Stimulated activated CD8-positive, alpha-beta memory T cell treated with anti-CD3 and anti-CD28 coated beads, Interleukin-12 subunit alpha, Interleukin-12 subunit beta, amount 100 ng/mL, for 24 hours (primary cell): ENCODE measurements at regions not wholly inside any gene's neighbourhood (a gene's known extent, or its start where the extent isn't known, plus 50 kb on each side); places are given as distances from the start of the nearest gene placed in this dataset.

Source experiments
- DNase-seq: peaks from one replicate; pipeline ENCODE4 v3.0.0-alpha.2; 2020; ENCODE audit errors: extremely low read depth

DNA sequence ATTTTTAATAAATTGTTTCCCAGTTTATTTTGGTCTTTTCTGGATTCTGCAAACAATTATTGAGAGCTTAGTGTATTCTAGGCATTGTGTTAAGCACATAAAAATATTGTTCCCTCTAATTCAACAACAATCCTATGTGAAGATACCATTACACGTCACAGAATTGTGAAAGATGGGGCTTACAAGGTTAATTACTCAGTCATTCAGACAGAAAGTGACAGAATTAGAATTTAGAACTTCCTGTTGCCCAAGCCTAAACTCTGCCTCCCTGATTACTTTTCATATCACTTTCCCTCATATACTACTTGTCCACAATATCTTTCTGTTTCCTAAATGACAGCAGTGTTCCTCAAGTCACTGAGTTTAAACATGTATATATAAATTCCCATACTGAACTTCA lies 186.7 kb upstream of the VEGFC start:
- DNase-seq: no peak

DNA sequence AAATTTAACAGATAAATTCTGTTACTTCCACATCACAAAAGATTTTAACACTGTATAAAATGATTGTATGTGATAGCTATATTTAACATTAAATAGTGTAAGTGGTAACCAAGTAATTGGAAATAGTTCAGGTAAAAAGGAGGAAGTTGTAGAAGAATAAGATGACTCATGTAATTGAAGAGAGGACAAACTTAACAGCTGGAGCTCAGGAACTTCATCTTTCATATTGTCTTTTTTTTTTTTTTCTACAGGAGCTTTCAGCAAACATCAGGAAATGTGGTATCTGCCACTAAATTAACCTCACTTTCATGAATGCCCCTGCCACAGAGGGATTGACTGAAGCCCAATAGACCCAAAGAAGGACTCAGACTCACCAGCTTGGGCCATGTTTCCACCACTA lies 188.4 kb upstream of the VEGFC start:
- DNase-seq: no peak

- no peak for DNase-seq
These were observed 188.8 kb upstream of the VEGFC start for GRCh38 chr4:176981551-176981950.

DNA sequence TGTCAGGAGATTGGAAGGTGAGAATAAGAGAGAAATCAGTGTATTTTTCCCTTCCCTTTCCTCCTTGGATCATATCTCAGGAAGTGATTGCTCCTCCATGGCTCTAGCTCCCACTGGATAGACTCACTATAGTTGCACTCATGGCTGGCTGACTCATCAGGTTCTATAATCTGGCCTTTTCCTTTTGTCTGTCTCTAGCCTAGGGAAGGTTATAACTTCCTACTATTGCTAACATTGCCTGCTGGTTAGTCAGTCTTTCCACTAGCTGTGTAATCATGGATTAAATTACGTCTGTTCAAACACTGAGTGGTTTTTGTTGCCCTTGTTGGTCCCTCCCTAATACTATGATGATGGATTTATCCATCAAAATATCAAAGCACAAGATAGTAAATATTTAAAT lies 195.5 kb upstream of the VEGFC start:
- no peak for DNase-seq

GRCh38 chr4:176989186-176989585 lies 196.5 kb upstream of the VEGFC start:
- DNase-seq: no peak

- DNase-seq: no peak
These were observed 207.3 kb upstream of the VEGFC start for GRCh38 chr4:176999935-177000543.

GRCh38 chr4:177001271-177002175 lies 208.8 kb upstream of the VEGFC start:
- no peak for DNase-seq

GRCh38 chr4:177005674-177006230 lies 213.0 kb upstream of the VEGFC start:
- DNase-seq: no peak

DNA sequence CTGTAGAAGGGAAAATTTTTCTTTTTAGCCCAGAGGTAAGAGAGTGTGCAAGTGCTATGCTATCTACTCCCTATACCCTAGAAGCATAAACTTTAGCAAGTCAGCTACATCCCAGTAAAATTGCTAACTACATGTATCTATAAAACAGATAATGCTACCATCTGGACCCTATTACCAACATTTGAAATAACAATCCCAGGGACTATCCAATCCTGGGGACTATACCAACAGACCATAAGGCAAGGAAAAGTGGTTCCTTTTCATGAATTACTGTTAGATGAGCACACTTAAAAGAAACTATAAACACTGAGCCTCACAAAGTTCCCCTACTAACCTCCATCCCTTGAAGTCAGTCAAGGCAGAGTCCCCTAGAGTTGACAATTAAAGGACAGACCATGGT lies 213.6 kb upstream of the VEGFC start:
- no peak for DNase-seq

DNA sequence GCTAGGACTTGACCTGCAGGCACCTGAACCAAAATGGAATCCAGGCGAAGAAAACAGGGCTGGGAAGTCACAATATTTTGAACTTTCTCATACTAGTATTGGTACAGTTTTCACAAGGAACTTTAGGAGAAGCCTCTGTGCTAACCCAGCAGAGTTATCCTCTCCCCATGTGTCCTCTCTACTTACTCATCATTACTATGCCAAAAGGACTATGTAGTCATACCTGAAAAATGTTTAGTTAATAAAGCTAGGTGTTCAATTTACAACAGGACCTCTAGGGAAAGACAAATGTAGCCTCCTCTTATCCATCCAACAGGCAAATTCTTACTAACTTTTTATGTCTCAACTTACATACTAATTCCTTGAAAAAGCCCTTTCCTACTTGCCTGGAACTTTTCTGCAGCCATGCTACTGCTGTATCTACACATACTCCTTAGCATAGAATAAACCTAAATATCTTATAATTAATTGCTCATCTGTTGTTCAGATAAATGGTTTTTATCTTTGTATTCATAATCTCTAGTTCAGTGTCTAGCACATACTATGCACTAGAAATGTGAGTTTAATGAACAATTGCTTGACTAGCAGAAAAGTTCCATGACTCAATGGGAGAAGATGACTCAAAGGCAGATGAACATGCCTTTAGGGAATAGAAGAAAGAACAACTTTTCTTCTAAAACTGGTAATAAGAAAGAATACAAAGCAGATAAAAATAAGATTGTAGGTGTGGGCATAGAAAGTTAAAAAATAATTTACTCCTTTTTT lies 215.5 kb upstream of the VEGFC start:
- DNase-seq: no peak

- no peak for DNase-seq
These were observed 216.2 kb upstream of the VEGFC start for GRCh38 chr4:177008836-177009501.

DNA sequence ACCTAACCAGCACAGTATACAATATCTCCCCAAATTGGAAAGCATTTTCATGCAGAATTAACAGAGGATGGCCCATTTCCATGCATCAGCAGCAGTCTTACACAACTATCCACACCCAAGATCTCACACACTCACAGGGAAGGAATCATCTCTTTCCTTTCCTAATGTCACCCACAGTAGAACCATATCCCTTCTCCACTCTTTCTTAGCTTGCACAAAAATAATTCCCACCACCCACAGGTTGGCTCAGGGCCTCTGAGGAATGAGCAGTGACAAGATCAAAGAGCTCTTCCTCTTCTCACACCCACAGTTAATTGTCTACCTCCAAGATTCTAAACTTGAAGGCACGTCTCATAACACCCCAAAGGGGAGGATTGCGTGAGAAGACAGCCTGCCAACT lies 217.7 kb upstream of the VEGFC start:
- no peak for DNase-seq

GRCh38 chr4:177012918-177013545 lies 220.3 kb upstream of the VEGFC start:
- DNase-seq: no peak

DNA sequence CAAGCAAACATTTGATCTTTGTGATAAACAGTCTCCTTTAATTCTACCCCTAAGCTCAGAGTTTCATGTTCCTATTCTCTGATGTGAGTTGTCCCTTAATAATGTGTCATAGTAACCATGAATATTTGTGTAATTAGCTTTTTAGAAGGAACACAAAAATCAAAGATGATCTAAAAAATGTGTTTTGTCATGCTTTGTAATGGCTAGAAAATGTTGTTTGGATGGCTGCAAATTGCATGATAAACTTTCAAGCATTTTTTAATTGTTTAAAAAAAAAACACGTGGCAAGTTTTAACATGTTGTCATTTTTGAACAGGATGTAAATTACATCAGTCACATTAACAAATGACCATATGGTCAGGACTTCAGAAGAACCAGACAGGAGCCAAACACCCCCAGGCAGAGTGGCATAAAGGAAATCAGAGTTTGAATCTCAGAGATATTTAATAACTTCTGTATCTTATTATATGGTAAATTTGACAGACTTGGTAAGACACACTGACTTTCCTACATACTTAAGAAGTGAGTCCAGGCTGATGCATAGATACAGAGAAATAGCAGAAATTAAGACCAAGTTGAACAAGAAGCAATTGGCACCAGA lies 223.9 kb upstream of the VEGFC start:
- DNase-seq: no peak

- DNase-seq: no peak
These were observed 231.2 kb upstream of the VEGFC start for GRCh38 chr4:177023951-177024350.

DNA sequence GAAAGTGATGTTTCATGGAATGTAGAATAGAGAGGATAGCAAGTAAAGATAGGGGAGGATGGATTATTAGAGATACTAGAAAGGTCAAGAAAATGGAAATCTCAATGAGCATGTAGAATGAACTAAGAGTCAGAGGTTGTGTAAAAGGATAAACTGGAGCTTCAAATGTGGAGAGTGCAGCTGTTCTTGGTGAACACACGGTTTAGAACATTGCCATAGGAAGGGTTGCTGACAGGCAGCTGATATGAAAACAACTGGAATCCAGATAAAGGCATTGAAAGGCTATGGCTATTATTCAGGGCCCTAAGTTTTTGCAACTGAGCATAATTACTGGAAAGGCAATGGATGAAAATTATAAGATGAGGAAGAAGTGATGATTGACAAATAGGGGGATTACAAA lies 239.6 kb upstream of the VEGFC start:
- DNase-seq: no peak

GRCh38 chr4:177033135-177033534 lies 240.4 kb upstream of the VEGFC start:
- DNase-seq: no peak

GRCh38 chr4:177033632-177034031 lies 240.9 kb upstream of the VEGFC start:
- no peak for DNase-seq

GRCh38 chr4:177041356-177041755 lies 248.6 kb upstream of the VEGFC start:
- DNase-seq: no peak

DNA sequence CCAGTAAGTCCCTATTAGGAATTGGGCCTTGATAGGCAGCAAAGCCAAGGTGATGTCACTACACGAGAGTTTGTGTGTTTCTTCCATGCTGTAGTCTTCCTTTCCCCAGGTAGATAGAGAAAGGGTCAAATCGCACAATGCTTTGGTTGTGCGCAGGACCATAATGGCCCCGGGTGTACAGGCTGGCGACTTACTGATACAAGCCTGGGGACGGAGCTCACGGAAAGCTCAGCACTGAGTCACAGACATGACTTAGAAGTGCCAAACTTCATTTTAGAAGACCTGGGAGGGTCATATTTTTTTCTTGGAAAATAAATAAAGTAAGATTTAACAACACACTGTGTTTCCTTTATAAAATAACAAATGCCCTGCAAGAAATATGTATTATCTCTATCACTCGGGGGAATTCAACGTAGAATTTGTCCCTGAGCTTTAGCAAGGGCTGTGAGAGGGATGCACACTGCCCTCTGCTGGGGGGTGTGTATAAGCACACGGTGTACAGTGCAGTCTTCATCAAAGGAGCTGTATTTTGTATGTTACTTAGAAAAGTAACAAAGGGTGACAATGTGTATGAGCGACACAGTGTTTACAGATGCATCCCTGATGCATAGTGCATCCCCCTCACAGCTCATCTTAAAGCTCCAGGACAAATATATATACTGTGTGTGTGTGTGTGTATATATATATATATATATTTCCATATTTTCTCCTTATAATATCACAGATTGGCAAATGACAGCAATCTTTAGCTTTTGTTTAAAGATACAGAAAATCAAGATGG lies 254.5 kb upstream of the VEGFC start:
- DNase-seq: peak; percentile 14
